GM18868 (cell line): ENCODE measurements at regions not wholly inside any gene's neighbourhood (a gene's known extent, or its start where the extent isn't known, plus 50 kb on each side); places are given as distances from the start of the nearest gene placed in this dataset.
"Not testable (repeated sequence)": the region's sequence is repeated elsewhere in the genome, so short reads cannot be mapped to it uniquely, and the experiment has no call there.

Experiments
- ATAC-seq: cut with Tn5 transposase; IDR thresholded peaks from one replicate; pipeline ENCODE4 v1.9.1; 2021; ENCODE audit warnings: mild to moderate bottlenecking, moderate library complexity; ENCODE audit not compliant: unreplicated experiment

DNA sequence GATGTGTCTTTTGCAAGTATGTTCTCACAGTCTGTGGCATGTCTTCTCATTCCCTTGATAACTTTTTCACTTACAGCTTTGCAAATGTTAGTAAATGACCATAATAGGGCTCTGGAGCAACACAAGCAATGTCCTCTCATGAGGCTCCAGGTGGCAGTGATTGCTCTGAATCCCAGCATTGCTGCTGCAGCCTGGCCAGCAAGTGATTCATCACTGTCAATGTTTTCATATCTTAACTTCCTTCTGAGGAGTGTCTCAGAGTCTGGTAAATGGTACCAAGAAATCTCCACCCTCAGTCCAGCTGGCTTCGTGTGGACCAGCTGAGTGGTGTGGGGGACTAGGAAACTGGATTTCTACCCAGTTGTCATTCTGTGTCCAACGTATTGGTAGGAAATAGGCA lies 139.6 kb downstream of the MYLK4 start:
- ATAC-seq, result no peak

DNA sequence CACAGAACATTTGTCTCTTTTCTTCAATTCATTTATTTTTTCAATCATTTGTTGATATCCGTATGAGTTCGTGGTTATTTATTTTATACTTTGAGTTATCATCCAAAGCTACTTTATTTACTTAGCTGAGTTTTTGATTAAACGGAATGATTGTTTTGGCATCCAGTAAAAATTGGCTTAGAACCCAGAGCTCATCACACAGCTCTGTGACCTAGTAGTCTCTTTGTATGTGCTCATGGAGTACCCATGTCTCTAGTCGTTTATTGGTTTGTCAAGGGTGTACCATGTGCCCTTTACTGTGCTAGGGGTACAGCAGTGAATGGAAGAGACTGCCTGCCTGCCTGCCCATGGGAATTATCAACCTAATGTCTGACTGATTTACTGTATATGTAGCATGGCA lies 142.2 kb downstream of the MYLK4 start:
- no peak for ATAC-seq

DNA sequence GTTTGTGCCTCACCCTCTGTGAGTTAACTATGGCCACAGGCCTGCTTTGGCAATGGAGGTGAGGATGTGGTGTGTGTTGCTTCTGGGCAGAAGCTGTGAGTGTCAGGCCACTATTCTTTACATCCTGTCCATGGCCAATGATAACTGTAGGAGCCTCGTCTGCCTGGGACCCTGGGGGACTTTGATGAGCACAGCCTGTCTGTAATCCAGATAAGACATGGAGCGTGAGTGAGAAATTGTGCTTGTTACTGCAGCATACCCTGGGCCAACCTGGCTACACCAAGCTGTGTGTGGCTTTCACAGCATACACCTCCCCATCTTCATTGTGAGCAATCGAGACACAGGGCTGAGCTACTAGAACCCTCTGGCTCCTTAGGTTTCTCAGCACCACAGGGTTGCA lies 150.4 kb downstream of the MYLK4 start:
- no peak for ATAC-seq

DNA sequence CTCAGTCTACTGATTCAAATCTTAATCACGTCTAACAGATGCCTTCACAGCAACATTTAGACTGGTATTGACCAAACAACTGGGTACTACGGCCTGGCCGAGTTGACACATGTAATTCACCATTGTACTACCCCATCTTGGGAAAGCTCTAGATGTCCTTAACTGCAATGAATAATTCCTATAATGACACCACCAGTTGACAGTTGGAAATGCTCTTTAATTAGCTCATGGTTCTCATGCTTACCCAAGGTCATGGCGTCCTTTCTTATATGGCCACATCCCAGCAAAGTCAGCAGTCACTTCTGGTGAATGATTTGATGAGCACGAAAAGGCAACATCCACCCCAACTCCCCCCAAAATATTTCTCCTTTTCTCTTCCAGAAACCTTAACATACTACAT lies 150.9 kb downstream of the MYLK4 start:
- ATAC-seq, result no peak

DNA sequence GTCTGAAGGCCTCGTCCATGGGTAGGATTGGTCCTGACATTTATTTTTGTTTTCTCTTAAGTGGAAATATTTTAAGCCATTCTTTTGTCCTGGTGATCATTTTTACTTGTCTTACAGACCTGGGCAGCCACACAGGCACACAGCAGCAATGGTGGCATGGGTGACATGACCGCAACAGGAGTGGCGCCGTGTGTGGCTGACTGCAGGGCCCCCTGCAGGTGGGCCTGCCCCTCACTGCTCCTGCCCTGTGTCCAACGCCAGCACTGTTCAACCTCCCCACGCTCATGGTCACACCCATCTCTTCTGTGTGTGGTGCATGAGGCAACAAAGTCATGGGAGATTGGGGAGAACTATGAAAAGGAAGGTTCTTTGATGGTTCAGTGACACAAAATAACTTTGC lies 151.9 kb downstream of the MYLK4 start:
- no peak for ATAC-seq

DNA sequence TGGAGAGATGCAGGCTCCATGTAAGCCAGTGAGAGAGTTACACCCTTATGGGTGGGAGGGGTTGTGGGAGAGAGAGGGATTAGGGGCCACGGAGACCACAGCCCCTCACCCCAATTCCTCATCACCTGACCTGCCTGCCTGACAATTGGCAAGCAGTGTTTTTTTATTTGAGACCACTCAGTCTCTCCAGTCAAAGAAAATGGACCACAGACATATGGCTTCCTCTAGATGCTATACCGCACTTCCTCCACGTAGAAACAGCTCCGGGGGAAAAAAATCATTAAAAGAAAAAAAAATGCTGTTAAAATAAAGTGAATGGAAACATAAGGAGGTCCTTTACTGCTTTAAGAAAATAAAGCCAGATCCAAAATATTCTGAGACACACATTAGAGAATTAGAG lies 152.7 kb downstream of the MYLK4 start:
- ATAC-seq, result no peak

DNA sequence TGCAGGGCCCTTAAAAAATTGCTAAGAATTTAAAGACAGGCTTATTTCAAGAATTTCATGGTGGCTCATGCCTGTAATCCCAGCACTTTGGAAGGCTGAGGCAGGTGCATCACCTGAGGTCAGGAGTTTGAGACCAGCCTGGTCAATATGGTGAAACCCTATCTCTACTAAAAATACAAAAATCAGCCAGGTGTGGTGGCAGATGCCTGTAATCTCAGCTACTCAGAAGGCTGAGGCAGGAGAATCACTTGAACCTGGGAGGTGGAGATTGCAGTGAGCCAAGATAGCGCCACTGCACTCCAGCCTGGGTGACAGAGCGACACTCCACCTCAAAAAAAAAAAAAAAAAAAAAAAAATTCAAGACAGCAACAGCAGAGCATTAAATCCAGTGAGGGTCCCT lies 153.3 kb downstream of the MYLK4 start:
- ATAC-seq, result not testable (repeated sequence)

DNA sequence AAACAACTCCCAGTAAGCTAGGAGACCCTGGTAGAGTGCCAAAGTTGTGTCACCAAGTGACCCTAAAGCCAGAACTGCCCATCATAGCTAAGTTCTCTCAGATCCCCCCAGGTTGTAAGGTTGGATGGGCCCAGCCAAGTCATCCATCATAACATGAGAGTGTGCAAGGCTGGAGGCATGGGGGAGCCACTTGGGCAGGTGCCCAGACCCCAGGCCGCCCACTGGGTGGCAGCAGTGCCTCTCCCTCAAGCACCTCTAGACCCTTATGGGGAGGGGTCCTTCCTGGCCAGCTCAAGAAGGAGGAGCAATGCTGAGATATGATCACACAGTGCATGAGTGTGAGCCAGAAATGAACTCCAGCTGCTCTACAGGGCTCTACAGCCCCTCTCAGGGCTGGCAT lies 154.5 kb downstream of the MYLK4 start:
- ATAC-seq, result no peak

DNA sequence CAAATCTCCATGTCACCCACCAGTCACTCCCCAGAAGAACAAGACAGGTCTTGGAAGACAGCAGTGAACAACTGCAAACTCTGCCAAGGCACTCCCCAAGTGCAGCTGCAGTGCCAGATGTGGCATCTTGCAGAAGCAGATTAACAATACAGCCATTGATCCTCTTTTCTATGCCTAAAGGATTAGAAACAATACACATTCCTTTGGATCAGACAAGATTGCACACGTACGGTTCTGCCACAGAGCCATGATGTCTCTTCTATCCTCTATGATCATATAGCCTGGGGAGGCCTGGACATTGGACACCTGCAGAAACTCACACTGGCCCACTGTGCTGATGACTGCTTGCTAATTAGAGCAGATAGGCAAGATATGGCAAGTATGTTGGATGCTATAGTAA lies 155.9 kb downstream of the MYLK4 start:
- no peak for ATAC-seq

DNA sequence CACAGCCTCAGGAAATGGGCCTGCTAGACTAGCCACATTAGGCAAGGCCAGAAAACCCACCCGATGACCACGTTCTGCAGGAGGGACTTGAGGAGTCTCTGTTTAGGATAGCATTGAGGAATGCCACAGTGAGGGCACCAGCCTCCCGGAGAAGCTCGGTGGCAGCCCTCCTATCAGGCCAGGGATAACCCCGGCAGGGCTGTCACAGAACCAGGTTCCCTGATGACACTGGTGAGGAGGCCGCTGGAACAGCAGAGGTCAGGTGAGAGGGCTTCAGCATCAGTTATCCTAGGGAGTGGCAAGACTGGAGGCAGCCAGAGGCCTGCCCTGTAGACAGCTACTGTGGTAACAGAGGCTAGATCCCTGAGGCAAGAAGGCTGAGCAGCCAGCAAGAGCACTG lies 157.6 kb downstream of the MYLK4 start:
- no peak for ATAC-seq

DNA sequence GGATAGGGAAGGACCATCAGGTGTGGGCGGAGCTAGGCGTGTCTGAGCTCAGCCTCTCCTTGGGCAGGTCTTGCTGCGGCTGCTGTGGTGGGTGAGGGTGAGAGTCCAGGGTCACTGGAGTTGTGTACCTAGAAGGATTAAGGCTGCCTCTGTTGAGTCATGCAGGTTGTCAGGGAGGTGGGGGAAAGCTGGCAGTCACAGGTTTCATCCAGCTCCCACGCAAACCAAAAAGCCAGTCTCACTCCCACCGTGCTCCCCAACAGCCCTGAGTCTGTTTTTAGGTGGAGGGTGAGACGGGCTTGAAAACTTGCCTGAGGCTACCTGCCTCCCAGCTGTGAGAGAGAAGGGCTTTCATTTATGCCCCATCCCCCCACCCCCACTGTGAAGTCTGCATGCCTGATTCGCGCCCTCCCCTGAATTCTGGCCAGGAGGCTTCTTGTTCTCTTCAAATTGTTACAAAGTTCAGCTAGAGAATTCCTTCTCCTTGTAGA lies 161.5 kb downstream of the MYLK4 start:
- no peak for ATAC-seq

DNA sequence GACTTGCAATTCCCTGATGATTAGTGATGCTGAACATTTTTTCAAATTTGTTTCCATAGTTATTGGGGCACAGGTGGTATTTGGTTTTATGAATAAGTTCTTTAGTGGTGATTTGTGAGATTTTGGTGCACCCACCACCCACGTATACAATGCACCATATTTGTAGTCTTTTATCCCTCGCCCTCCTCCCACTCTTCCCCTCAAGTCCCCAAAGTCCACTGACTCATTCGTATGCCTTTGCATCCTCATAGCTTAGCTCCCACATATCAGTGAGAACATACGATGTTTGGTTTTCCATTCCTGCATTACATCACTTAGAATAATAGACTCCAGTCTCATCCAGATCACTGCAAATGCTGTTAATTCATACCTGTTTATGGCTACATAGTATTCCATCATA lies 167.3 kb downstream of the MYLK4 start:
- no peak for ATAC-seq

DNA sequence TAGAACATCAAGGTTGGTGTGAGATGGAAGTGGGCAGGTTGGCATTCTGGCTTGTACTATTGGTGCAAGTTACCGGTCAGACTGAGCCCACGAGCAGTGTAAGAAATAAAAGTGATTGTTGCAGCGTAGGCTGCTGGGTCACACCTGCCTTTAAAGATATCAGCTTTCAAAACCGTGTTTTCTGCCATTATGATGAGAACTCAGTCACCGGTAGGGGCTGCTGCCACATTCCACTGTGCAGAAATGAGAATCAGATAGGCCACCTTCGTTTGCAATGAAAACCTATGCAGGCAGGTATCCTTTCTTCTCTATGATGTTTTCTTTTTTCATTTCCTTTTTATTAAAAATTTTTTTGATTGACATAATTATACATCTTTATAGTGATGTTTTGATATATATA lies 168.5 kb downstream of the MYLK4 start:
- no peak for ATAC-seq

DNA sequence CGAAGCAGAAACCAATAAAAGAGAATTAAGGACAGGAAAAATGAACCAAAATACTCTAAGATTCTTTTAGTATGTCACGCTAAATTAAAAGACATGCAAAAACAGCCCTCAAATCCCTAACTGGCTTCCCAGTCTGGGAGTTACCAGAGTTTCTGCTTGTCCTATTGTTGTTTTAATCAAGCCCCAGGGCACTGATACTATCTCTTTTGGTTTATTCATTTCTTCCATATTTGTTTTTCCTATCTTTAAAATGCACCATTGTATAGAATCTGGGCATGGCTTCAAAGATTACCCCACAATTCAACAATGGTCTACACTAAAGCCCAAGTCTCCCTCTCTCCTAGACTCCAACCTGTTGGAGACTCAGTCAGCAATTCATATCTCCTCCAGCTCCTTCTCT lies 169.1 kb downstream of the MYLK4 start:
- ATAC-seq, result no peak

DNA sequence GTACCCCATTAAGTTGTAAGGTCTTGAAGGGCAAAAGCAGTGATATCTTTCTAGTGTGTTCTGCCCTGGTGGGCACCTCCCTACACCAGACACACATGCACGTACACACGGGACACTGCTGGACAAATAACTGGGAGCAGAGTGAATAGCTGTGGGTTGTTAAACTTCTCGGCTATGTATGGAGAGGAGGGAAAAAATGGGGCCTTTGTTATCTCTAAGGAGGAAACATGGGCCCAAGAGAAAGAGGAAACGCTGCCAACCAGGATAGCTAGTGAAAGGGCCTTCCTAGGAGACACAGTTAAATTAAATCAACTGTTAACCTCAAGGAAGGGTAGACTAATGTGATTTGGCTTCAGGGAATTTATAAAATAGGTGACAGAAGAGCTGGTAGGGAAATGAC lies 169.7 kb downstream of the MYLK4 start:
- ATAC-seq, result no peak

DNA sequence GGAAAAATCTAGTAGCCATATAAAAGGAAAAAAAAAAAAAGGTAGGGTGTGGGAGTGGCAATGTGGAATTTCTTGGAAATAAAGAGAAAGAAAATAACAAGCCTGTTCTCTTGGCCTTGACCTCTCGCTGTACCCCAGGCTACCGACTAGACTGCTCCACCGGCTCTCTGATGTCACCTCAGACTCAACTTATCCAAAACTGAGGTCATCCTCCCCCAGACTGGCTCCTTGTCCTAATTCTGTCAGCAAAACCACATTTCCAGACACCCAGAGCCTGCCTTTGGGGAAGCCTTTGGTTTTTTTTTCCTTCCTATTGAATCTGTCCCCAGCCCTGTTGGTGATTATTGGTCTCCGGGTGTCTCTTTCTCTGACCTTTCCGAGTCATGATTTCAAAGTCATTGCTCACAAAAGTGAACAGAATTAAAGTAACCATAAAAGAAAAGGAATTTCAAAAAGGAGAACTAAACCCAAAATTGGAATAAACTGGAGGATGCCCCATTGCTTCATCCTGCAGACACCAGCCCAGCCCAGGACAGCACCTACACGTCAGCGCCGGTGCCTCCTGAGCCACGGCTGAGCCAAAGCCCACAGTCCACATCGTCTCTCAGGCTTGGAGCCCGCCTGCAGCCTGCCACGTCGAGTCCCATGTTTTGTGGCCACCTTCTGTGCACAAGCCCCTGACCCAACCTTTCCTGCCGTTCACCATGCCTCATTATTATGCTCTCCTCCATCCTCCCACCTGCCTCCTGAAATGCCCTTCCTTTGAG lies 170.7 kb downstream of the MYLK4 start:
- ATAC-seq, result no peak

DNA sequence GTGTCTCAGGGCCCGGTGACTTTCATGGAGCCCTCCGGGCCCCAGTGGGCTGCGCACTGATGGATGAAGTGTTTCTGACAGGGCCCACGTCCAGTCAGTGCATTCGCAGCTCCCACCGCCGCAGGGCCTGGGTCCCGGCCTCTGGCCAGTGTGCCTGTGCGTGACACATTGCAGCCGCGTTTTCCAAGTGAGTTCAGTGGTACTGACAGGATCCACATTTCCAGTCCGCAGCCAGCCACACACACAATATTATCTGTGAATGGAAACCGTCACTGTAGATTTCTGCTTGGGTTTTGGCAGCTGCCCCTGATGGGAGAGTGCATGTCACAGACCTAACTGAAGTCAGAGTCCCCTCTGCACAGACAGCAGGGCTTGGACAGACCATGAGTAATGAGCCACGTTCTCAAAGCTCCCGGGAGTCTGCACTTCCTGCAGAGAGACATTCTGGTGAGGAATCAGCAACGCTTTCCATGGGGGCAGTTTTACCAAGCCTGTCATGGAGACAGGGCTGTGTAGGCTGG lies 171.4 kb downstream of the MYLK4 start:
- no peak for ATAC-seq

DNA sequence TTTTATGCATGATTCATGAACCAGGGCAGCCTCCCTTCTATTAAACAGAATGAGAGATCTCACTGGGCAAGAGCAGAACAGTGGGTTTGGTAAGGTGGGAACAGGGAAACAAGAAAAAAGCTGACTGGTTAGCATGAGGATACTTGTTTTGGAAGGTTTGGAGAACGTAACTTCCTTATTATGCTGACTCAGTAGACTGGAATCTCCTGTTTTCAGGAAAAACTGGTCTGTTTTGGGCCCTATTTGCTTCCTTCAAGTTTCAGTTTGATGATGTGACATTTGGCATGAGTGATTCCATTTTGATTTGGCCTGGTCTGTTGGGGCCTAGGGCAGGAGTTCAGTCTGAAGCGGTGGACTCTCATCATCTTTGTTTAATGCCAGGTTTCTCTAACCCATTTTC lies 172.0 kb downstream of the MYLK4 start:
- no peak for ATAC-seq

DNA sequence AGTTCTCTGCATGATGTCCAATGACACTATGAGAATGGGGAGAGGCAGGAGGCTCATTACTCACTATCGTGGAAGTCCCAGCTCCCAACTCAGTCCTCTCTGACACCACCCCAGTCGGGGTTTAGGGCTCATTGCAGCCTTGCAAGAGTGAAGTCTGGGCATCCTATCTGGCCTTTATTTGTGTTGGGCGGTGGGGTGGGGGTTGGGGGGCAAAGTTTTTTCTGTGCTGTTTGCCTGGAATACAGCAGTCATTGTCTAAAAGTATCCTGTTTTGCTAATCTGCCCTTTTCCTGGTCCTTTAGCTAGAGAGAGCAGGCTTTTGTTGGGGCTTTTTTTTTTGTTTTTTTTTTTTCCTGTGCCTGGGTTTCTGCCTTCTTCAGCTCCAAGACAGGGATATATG lies 174.2 kb downstream of the MYLK4 start:
- ATAC-seq, result no peak

DNA sequence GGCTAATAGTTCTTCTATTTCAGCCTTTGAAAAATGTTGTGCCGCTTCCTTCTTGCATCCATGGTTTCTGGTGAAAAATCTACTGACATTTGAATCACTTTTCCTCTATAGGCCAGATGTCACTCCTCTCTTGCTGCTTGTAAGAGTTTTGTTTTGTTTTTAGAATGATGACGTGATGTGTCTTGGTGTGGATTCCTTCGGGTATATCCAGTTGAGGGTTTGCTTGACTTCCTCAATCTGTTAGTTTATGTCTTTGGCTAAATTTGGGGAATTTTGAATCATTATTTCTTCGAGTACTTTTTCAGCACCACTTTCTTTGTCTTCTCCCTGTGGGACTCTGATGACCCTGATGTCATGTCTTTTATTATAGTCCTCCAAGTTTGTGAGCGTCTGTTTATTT lies 175.5 kb downstream of the MYLK4 start:
- no peak for ATAC-seq

DNA sequence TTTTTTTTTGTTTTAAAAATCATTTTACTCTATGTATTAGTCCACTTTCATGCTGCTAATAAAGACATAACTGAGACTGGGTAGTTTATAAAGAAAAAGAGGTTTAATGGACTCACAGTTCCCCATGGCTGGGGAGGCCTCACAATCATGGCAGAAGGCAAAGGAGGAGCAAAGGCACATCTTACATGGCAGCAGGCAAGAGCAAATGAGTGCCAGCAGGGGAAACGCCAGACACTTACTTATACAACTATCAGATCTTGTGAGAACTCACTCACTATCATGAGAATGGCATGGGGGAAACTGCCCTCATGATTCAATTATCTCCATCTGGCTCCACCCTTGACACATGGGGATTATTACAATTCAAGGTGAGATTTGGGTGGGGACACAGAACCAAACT lies 181.3 kb downstream of the MYLK4 start:
- ATAC-seq, result not testable (repeated sequence)

DNA sequence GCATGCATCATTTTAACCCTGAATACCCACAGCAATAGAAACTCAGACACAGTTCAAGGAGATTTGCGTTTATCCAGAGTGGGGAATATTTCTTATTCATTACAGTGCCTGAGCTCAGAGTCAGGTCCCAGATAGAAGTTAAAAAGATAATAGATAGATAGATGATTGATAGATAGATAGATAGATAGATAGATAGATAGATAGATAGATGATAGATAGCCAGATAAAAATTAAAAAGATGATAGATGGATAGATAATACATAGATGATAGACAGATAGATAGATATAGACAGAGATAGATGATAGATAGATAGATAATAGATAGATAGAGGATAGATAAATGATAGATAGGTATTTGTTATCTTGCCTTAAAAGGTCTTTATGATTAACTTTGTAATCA lies 184.7 kb downstream of the MYLK4 start:
- no peak for ATAC-seq

DNA sequence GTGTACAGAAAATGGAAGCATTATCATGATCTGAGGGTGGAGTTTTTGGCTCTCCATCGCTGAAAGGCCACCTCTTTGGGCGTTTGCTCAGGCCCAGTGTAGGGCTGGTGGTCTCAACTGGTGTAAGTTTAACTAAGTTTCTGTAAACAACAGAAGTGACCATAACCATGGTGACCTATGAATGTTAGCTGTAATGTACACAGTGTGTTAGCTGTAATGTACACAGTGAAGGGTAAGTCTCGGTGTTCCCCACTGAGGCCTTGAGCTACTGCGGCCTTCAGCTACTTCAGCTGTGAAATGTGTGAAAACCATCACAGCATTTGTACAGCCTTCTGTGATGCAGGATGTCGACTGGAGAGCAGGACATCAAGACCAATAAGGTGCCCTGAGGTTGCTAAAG lies 185.2 kb downstream of the MYLK4 start:
- no peak for ATAC-seq
